Left lung (tissue), 4 donors: ENCODE measurements at regions not wholly inside any gene's neighbourhood (a gene's known extent, or its start where the extent isn't known, plus 50 kb on each side); places are given as distances from the start of the nearest gene placed in this dataset.

Source experiments
- ATAC-seq: fragments of 200-7000 bp; cut with Tn5 transposase; one replicate; pipeline ENCODE4 v1.9.1; 2020; ENCODE audit warnings: moderate library complexity
- DNase-seq, 4 donors: peaks; one replicate each; pipeline ENCODE4 v3.0.0-alpha.2; 2013 to 2020
- H3K27ac ChIP-seq, 2 donors: fragments of 200-600 bp; sonication (generic) in 1 of 2; one replicate each; pipeline versions ENCODE4 v1.5.0 to v1.8.0; 2020 to 2021
- H3K27me3 ChIP-seq, 2 donors: fragments of 200-600 bp; sonication (generic) in 1 of 2; one replicate each; pipeline versions ENCODE4 v1.5.0 to v1.8.0; 2020 to 2021
- H3K36me3 ChIP-seq, 2 donors: fragments of 200-600 bp; sonication (generic) in 1 of 2; one replicate each; pipeline versions ENCODE4 v1.5.0 to v1.8.0; 2020 to 2021
- H3K4me1 ChIP-seq, 2 donors: fragments of 200-600 bp; one replicate each; pipeline ENCODE4 v1.8.0; 2021
- H3K4me3 ChIP-seq, 2 donors: fragments of 200-600 bp; sonication (generic) in 1 of 2; one replicate each; pipeline versions ENCODE4 v1.5.0 to v1.8.0; 2020 to 2021; ENCODE audit warnings: mild to moderate bottlenecking in 1 of 2
- H3K9me3 ChIP-seq, 2 donors: fragments of 200-600 bp; sonication (generic) in 1 of 2; one replicate each; pipeline versions ENCODE4 v1.5.0 to v1.8.0; 2020 to 2021
- intact Hi-C, 2 donors: fragments of 100-400 bp; cut with DNase I; formaldehyde crosslinking; loops; one replicate each; pipeline versions ENCODE4 v1.11.2 to v1.14.2; 2022
- TF ChIP-seq, protein P1 (sequence below), 2 donors: fragments of 200-600 bp; sonication (generic) in 1 of 2; IDR thresholded peaks; one replicate each; pipeline versions ENCODE4 v1.5.0 to v1.8.0; 2021; ENCODE audit warnings: antibody characterized with exemption in 2 of 2
- donor health status: DM: no; HTN: yes; CAD: no.
- donor health status: DM: no; HTN: no; CAD: no.

DNA sequence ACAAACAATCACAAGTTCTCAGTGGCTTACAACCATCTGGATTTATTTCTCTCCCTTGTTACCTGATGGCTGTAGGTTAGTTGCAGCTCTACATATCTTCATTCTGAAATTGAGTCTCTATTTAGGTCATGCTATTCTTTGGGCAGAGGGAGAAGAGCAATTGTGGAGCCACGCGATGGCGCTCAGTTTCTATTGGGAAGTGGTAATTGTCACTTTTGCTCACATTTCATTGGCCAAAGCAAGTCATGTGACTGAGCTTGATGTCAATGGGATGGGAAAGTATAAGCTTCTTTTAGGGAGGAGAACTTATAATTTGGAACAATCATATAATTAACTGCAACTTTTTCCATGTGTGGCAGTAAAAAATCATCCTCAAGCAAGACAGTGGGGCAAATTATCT is 166.5 kb downstream of the LMO4 start:
- Histone ChIP-seq H3K27ac (no peak overlapping the region), H3K27me3 (no peaks in the 10 kb centered on the region), H3K4me3 (no peak overlapping the region), H3K36me3 (no peaks in the 10 kb centered on the region), H3K4me1 (no peaks in the 10 kb centered on the region), H3K9me3 (no peaks in the 10 kb centered on the region)
- ATAC-seq: no peak
- TF ChIP-seq, protein P1, sequence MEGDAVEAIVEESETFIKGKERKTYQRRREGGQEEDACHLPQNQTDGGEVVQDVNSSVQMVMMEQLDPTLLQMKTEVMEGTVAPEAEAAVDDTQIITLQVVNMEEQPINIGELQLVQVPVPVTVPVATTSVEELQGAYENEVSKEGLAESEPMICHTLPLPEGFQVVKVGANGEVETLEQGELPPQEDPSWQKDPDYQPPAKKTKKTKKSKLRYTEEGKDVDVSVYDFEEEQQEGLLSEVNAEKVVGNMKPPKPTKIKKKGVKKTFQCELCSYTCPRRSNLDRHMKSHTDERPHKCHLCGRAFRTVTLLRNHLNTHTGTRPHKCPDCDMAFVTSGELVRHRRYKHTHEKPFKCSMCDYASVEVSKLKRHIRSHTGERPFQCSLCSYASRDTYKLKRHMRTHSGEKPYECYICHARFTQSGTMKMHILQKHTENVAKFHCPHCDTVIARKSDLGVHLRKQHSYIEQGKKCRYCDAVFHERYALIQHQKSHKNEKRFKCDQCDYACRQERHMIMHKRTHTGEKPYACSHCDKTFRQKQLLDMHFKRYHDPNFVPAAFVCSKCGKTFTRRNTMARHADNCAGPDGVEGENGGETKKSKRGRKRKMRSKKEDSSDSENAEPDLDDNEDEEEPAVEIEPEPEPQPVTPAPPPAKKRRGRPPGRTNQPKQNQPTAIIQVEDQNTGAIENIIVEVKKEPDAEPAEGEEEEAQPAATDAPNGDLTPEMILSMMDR (IDR thresholded peaks at IDR 0.05): no peak
- DNase-seq: no peak
- intact Hi-C loops: no loop called here

DNA sequence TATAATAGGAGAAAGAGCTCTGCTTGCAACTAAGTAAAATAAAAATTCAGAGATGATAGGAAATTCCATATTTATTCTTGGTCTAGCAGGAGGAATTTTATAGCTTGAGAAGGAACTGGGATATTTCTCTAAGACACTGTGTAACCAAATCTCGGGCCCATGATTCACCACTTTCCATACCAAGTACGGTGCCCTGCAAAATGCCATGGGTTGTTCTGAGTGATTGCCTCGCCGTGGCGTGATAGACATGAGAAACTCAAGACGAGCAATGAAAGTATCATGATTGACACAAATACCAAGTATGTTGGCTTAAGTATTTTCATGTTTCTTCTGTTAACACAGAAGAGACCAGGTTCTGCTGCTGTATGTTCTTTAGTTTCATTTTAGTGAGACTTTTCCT is 167.2 kb downstream of the LMO4 start:
- H3K4me3 ChIP-seq: no peak overlapping the region
- DNase-seq (no peak), ATAC-seq (no peak)
- no peaks in the 10 kb centered on the region for H3K27me3 ChIP-seq
- no peaks in the 10 kb centered on the region for H3K36me3 ChIP-seq
- TF ChIP-seq, protein P1 (IDR thresholded peaks at IDR 0.05): no peak
- intact Hi-C loops: no loop called here
- no peaks in the 10 kb centered on the region for H3K9me3 ChIP-seq
- H3K4me1 ChIP-seq: no peaks in the 10 kb centered on the region
- no peak overlapping the region for H3K27ac ChIP-seq

DNA sequence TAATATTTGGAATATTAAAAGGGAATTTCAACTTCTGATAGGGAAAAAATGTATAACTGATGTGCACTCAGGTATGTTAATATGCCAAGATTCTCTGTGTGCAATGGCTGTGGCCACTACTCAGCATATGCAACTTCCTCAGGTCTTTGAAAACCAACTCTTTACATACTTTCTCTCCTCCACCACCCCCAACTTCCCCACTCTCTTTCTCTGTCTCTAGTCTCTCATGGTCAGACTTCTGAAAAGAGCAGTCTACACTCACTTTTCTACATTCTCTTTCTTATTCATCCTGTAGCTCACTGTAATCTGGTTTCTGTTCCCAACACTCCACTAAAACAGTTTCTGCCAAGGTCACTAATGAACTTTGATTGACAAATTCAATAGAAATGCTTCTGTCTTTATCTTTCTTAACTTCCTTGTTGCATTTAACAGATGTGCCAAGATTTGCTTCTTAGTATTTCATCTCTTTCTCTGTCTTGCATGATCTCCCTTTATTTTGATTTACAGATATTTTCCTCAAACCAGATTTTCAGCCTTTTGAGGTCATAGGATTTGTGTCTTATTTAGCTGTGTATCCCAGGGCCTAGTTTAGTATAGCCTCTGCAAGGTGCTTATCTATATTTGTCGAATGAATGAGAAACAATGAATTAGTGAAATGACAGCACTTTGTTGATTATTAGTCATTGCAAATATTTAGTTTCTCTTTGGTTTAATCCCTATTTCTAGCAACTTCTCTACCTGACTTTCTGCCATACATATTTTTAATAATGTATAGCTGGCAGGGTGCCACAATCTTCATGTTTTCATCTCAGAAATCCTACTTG is 168.9 kb downstream of the LMO4 start:
- no peak overlapping the region for H3K4me3 ChIP-seq
- no peak for ATAC-seq
- no peaks in the 10 kb centered on the region for H3K27me3 ChIP-seq
- no peaks in the 10 kb centered on the region for H3K36me3 ChIP-seq
- H3K27ac ChIP-seq: no peak overlapping the region
- DNase-seq: peak in 2 of 4 donors; percentile 54 to 59
- H3K9me3 ChIP-seq: no peaks in the 10 kb centered on the region
- intact Hi-C loops: no loop called here
- TF ChIP-seq, protein P1 (IDR thresholded peaks at IDR 0.05): no peak
- no peaks in the 10 kb centered on the region for H3K4me1 ChIP-seq

DNA sequence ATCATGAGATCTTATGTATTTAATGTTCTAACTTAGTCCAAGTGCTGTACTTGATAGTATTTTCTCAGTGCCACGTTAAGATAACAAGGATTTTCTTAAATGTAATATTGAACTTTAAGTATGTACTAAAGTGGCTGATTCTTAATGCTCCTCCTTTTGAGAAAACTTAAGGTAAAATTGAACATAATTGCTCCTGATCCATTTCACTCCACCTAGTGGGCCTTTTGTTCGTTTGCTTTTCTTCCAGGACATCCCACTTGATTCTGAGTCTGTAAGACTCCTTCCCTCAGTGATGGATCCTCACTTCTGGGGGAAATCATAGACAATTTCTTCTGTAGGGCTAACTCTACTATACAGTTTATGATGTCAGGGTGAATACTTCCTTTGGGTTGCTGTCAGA is 173.1 kb downstream of the LMO4 start:
- ATAC-seq (no peak), DNase-seq (no peak)
- H3K36me3 ChIP-seq: no peaks in the 10 kb centered on the region
- H3K4me1 ChIP-seq: no peaks in the 10 kb centered on the region
- no peaks in the 10 kb centered on the region for H3K27me3 ChIP-seq
- H3K9me3 ChIP-seq: peaks cover 0 to 1% of the 10 kb centered on the region in 2 donors
- intact Hi-C loops: no loop called here
- H3K4me3 ChIP-seq: no peak overlapping the region
- H3K27ac ChIP-seq: no peak overlapping the region
- TF ChIP-seq, protein P1 (IDR thresholded peaks at IDR 0.05): no peak

DNA sequence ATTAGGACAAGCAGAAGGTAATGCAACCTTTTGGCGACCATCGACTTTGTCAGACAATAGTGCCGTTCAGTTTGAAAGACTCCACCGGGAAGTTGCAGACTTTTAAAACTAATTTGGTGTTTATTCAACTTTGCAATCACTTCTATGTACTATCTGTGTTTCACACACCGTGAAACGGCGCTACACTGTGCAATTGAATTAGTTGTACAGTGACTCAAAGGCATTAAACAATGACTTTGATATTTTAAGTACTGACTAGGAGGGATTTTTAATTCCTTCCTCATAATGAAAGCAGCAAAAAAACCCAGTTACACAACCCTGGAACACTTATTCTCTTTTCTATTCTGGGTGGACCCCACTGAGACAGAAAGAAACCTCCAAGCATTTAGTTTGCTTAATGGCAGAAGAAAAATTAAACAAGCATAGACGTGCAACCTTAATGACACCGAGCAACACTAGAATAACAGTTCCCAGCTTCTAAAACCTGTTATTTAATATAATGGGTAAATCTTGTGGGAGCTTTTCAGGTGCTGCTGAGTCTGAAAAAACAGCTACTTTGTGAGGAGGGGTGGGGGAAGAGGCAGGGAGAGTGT is 176.8 kb downstream of the LMO4 start:
- Histone ChIP-seq H3K4me1 (no peaks in the 10 kb centered on the region), H3K36me3 (no peaks in the 10 kb centered on the region), H3K27ac (no peak overlapping the region), H3K9me3 (peaks cover 0 to 1% of the 10 kb centered on the region in 2 donors), H3K4me3 (no peak overlapping the region), H3K27me3 (no peaks in the 10 kb centered on the region)
- intact Hi-C loops: no loop called here
- DNase-seq (no peak), ATAC-seq (no peak)
- TF ChIP-seq, protein P1 (IDR thresholded peaks at IDR 0.05): no peak
